Activated CD8-positive, alpha-beta memory T cell treated with anti-CD3 and anti-CD28 coated beads, Interleukin-2, amount 50 U/mL, for 4 hours (primary cell): ENCODE measurements at regions not wholly inside any gene's neighbourhood (a gene's known extent, or its start where the extent isn't known, plus 50 kb on each side); places are given as distances from the start of the nearest gene placed in this dataset.

Source experiments
- DNase-seq: peaks from one replicate; pipeline ENCODE4 v3.0.0-alpha.2; 2020

GRCh38 chr2:105649534-105649933, 95.2 kb upstream of the NCK2 start:
- no peak for DNase-seq

- no peak for DNase-seq
Measured at GRCh38 chr2:105647731-105648130, 97.0 kb upstream of the NCK2 start.

GRCh38 chr2:105646774-105647076, 98.0 kb upstream of the NCK2 start:
- no peak for DNase-seq

GRCh38 chr2:105645938-105646773, 98.6 kb upstream of the NCK2 start:
- DNase-seq, result no peak

GRCh38 chr2:105645031-105645937, 99.4 kb upstream of the NCK2 start:
- no peak for DNase-seq

GRCh38 chr2:105644174-105644980, 100.3 kb upstream of the NCK2 start:
- no peak for DNase-seq

GRCh38 chr2:105643405-105644173, 101.1 kb upstream of the NCK2 start:
- no peak for DNase-seq

- DNase-seq, result no peak
Measured at GRCh38 chr2:105641389-105641811, 103.3 kb upstream of the NCK2 start.

- no peak for DNase-seq
Measured at GRCh38 chr2:105640246-105640645, 104.5 kb upstream of the NCK2 start.

GRCh38 chr2:105636109-105636740, 108.5 kb upstream of the NCK2 start:
- no peak for DNase-seq

- DNase-seq, result no peak
Measured at GRCh38 chr2:105635564-105635963, 109.1 kb upstream of the NCK2 start.

GRCh38 chr2:105634198-105634597, 110.5 kb upstream of the NCK2 start:
- DNase-seq, result no peak

- no peak for DNase-seq
Measured at GRCh38 chr2:105631922-105632321, 112.8 kb upstream of the NCK2 start.

- DNase-seq, result no peak
Measured at GRCh38 chr2:105631011-105631410, 113.7 kb upstream of the NCK2 start.

- no peak for DNase-seq
Measured at GRCh38 chr2:105629634-105630033, 115.1 kb upstream of the NCK2 start.

- no peak for DNase-seq
Measured at GRCh38 chr2:105627534-105627933, 117.2 kb upstream of the NCK2 start.

- DNase-seq, result no peak
Measured at GRCh38 chr2:105626966-105627340, 117.8 kb upstream of the NCK2 start.

GRCh38 chr2:105626212-105626965, 118.3 kb upstream of the NCK2 start:
- DNase-seq, result no peak

GRCh38 chr2:105625632-105626031, 119.1 kb upstream of the NCK2 start:
- DNase-seq, result no peak

- no peak for DNase-seq
Measured at GRCh38 chr2:105621038-105621437, 123.7 kb upstream of the NCK2 start.

GRCh38 chr2:105618351-105618659, 126.4 kb upstream of the NCK2 start:
- no peak for DNase-seq
